Right lobe of liver (tissue), 4 donors: ENCODE measurements at regions not wholly inside any gene's neighbourhood (a gene's known extent, or its start where the extent isn't known, plus 50 kb on each side); places are given as distances from the start of the nearest gene placed in this dataset.

Source experiments
- POLR2A ChIP-seq: fragments of 450-650 bp; IDR thresholded peaks from one replicate; pipeline ENCODE4 v1.6.1; 2017; ENCODE audit warnings: antibody characterized with exemption, mild to moderate bottlenecking
- TF ChIP-seq, protein P1 (sequence below), 4 donors: fragments of 200-600 bp in 3 of 4; fragments of 450-650 bp in 1 of 4; IDR thresholded peaks; one replicate each; pipeline versions ENCODE4 v1.5.1 to v1.8.0; 2016 to 2022; ENCODE audit warnings: antibody characterized with exemption in 4 of 4, mild to moderate bottlenecking in 2 of 4
- donor health status: DM: no; HTN: no; CAD: no.
- donor health status: DM: no; HTN: no; CAD: no.
- donor health status: DM: no; HTN: yes; CAD: no.

DNA sequence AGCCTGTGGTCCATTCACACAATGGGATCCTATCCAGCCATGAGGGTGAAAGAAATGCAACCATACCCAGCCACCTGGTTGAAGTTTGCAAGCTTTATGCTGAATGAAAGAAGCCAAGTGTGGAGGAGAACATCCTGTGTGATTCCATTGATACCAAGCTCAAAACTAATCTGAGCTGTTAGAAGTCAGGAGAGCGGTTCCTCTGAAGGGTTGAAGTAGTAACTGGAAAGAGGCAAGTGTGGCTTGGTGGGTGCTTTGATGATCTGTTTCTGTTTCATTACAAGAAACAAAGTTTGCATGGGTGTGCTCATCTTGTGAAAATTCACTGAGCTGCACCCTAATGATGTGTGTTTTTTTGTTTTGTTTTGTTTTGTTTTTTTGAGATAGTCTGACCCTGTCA is 99.4 kb downstream of the SALL1 start:
- TF ChIP-seq POLR2A = no peak
- TF ChIP-seq, protein P1, sequence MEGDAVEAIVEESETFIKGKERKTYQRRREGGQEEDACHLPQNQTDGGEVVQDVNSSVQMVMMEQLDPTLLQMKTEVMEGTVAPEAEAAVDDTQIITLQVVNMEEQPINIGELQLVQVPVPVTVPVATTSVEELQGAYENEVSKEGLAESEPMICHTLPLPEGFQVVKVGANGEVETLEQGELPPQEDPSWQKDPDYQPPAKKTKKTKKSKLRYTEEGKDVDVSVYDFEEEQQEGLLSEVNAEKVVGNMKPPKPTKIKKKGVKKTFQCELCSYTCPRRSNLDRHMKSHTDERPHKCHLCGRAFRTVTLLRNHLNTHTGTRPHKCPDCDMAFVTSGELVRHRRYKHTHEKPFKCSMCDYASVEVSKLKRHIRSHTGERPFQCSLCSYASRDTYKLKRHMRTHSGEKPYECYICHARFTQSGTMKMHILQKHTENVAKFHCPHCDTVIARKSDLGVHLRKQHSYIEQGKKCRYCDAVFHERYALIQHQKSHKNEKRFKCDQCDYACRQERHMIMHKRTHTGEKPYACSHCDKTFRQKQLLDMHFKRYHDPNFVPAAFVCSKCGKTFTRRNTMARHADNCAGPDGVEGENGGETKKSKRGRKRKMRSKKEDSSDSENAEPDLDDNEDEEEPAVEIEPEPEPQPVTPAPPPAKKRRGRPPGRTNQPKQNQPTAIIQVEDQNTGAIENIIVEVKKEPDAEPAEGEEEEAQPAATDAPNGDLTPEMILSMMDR (IDR thresholded peaks at IDR 0.05) = no peak
